Endothelial cell of hepatic sinusoid (primary cell): ENCODE measurements at regions not wholly inside any gene's neighbourhood (a gene's known extent, or its start where the extent isn't known, plus 50 kb on each side); places are given as distances from the start of the nearest gene placed in this dataset.
"Not testable (repeated sequence)": the region's sequence is repeated elsewhere in the genome, so short reads cannot be mapped to it uniquely, and the experiment has no call there.

Experiments
- in situ Hi-C: cut with HindIII; loops from 2 replicates; pipeline ENCODE4 v1.10.0; 2017; ENCODE audit warnings: low sequenced_read_pairs

GRCh38 chr5:68028131-68028727 is 187.3 kb upstream of the PIK3R1 start:
- in situ Hi-C loops: no loop called here

GRCh38 chr5:68027519-68027918 is 188.0 kb upstream of the PIK3R1 start:
- in situ Hi-C loops: no loop called here

- in situ Hi-C loops: no loop called here
Observed at GRCh38 chr5:68026092-68026885, 189.3 kb upstream of the PIK3R1 start.

GRCh38 chr5:68024426-68024825 is 191.1 kb upstream of the PIK3R1 start:
- in situ Hi-C loops: no loop called here

- in situ Hi-C loops: no loop called here
Observed at GRCh38 chr5:68021916-68022315, 193.6 kb upstream of the PIK3R1 start.

- in situ Hi-C loops: no loop called here
Observed at GRCh38 chr5:68021227-68021626, 194.3 kb upstream of the PIK3R1 start.

GRCh38 chr5:68020461-68020969 is 195.0 kb upstream of the PIK3R1 start:
- in situ Hi-C loops: not testable (repeated sequence)

- in situ Hi-C loops: no loop called here
Observed at GRCh38 chr5:68015381-68016302, 199.9 kb upstream of the PIK3R1 start.

GRCh38 chr5:68012831-68013230 is 202.7 kb upstream of the PIK3R1 start:
- in situ Hi-C loops: no loop called here

GRCh38 chr5:68012429-68012828 is 203.1 kb upstream of the PIK3R1 start:
- in situ Hi-C loops: no loop called here

- in situ Hi-C loops: no loop called here
Observed at GRCh38 chr5:68011801-68012200, 203.8 kb upstream of the PIK3R1 start.

- in situ Hi-C loops: no loop called here
Observed at GRCh38 chr5:68011259-68011760, 204.2 kb upstream of the PIK3R1 start.

GRCh38 chr5:68010740-68011139 is 204.8 kb upstream of the PIK3R1 start:
- in situ Hi-C loops: no loop called here

GRCh38 chr5:68007451-68007850 is 208.1 kb upstream of the PIK3R1 start:
- in situ Hi-C loops: no loop called here

GRCh38 chr5:68002836-68003235 is 212.7 kb upstream of the PIK3R1 start:
- in situ Hi-C loops: no loop called here

GRCh38 chr5:68000805-68001204 is 214.8 kb upstream of the PIK3R1 start:
- in situ Hi-C loops: no loop called here

- in situ Hi-C loops: no loop called here
Observed at GRCh38 chr5:67999391-67999790, 216.2 kb upstream of the PIK3R1 start.

GRCh38 chr5:67998709-67999261 is 216.8 kb upstream of the PIK3R1 start:
- in situ Hi-C loops: no loop called here

- in situ Hi-C loops: no loop called here
Observed at GRCh38 chr5:67997892-67998457, 217.6 kb upstream of the PIK3R1 start.

- in situ Hi-C loops: no loop called here
Observed at GRCh38 chr5:67997148-67997547, 218.4 kb upstream of the PIK3R1 start.
